SK-N-SH (cell line): ENCODE measurements at regions not wholly inside any gene's neighbourhood (a gene's known extent, or its start where the extent isn't known, plus 50 kb on each side); places are given as distances from the start of the nearest gene placed in this dataset.

Experiments used
- CTCF ChIA-PET: fragments of 300-600, 350-600 bp; formaldehyde crosslinking; extraction: SDS; loops from one replicate; lab custom pipeline; 2021; lab: Yijun Ruan, JAX
- POLR2A ChIA-PET: fragments of 350-600 bp; sonication (Branson Sonifier 250); formaldehyde crosslinking; extraction: SDS; loops from one replicate; lab custom pipeline; 2020; ENCODE audit warnings: antibody characterized with exemption, inconsistent platforms; lab: Yijun Ruan, JAX
- DNase-seq: peaks from one replicate; pipeline ENCODE4 v3.0.0; 2012
- H2AFZ ChIP-seq: fragments of 200-600 bp; sonication (generic); 2 replicates; pipeline ENCODE4 v1.8.1; 2016; ENCODE audit warnings: antibody characterized with exemption, mild to moderate bottlenecking, low read depth
- H3F3A ChIP-seq: fragments of 200-600 bp; sonication (generic); replicated peaks from 2 replicates; pipeline ENCODE3; 2016; ENCODE audit warnings: antibody characterized with exemption, mild to moderate bottlenecking; ENCODE audit not compliant: insufficient read depth
- H3K27ac ChIP-seq, 2 experiments: fragments of 200-500 bp in 1 of 2; fragments of 200-600 bp in 1 of 2; sonication (Bioruptor generic) in 1 of 2; sonication (generic), shearing (Covaris generic) in 1 of 2; 2 replicates each; pipeline versions ENCODE4 v1.5.1 to v1.6.1; 2014 to 2016; ENCODE audit warnings: low read depth in 2 of 2, inconsistent platforms in 1 of 2, low read length in 1 of 2, mild to moderate bottlenecking in 1 of 2, mixed read lengths in 1 of 2
- H3K27me3 ChIP-seq: fragments of 200-600 bp; sonication (generic), shearing (Covaris generic); 2 replicates; pipeline ENCODE4 v1.6.1; 2016; ENCODE audit warnings: mixed run types; ENCODE audit not compliant: insufficient read depth
- H3K36me3 ChIP-seq, 2 experiments: fragments of 200-500 bp in 1 of 2; fragments of 200-600 bp in 1 of 2; sonication (Bioruptor generic) in 1 of 2; sonication (generic) in 1 of 2; replicated peaks in 1 of 2; 2 replicates each; pipeline versions ENCODE3 to v1.5.1; 2014 to 2016; ENCODE audit warnings: low read length in 1 of 2, mild to moderate bottlenecking in 1 of 2; ENCODE audit not compliant: insufficient read depth in 2 of 2, control insufficient read depth in 1 of 2
- H3K4me1 ChIP-seq, 2 experiments: fragments of 200-500 bp in 1 of 2; fragments of 200-600 bp in 1 of 2; sonication (Bioruptor generic) in 1 of 2; sonication (generic), shearing (Covaris generic) in 1 of 2; 2 replicates each; pipeline versions ENCODE4 v1.5.1 to v1.6.1; 2014 to 2016; ENCODE audit warnings: low read depth in 1 of 2, low read length in 1 of 2, mixed run types in 1 of 2; ENCODE audit not compliant: insufficient read depth in 2 of 2, control insufficient read depth in 1 of 2
- H3K4me2 ChIP-seq: fragments of 200-600 bp; sonication (generic), shearing (Covaris generic); 2 replicates; pipeline ENCODE4 v1.6.1; 2017; ENCODE audit warnings: mixed run types
- H3K4me3 ChIP-seq, 2 experiments: fragments of 200-500 bp in 1 of 2; fragments of 200-600 bp in 1 of 2; sonication (Bioruptor generic) in 1 of 2; sonication (generic), shearing (Covaris generic) in 1 of 2; 2 replicates each; pipeline versions ENCODE4 v1.5.1 to v1.8.1; 2014 to 2016; ENCODE audit warnings: low read depth in 2 of 2, inconsistent platforms in 1 of 2, low read length in 1 of 2, mild to moderate bottlenecking in 1 of 2, mixed read lengths in 1 of 2, moderate library complexity in 1 of 2
- H3K79me2 ChIP-seq: fragments of 200-600 bp; sonication (generic); 2 replicates; pipeline ENCODE4 v1.8.1; 2017; ENCODE audit warnings: mild to moderate bottlenecking; ENCODE audit not compliant: insufficient read depth
- H3K9ac ChIP-seq: fragments of 200-600 bp; sonication (generic); 2 replicates; pipeline ENCODE4 v1.6.1; 2017; ENCODE audit warnings: mixed run types
- H3K9me2 ChIP-seq: fragments of 200-600 bp; sonication (generic); 2 replicates; pipeline ENCODE4 v1.6.1; 2017; ENCODE audit warnings: mixed run types
- H3K9me3 ChIP-seq: fragments of 200-600 bp; sonication (generic); 2 replicates; pipeline ENCODE4 v1.6.1; 2017; ENCODE audit warnings: mixed run types, mild to moderate bottlenecking, moderate library complexity
- H4K20me1 ChIP-seq: fragments of 200-600 bp; sonication (generic); 2 replicates; pipeline ENCODE4 v1.6.1; 2017; ENCODE audit warnings: mild to moderate bottlenecking, mixed run types; ENCODE audit not compliant: insufficient read depth
- ELF1 ChIP-seq: IDR thresholded peaks from 2 replicates; pipeline ENCODE4 v1.4.0; 2012
- EP300 ChIP-seq, 2 experiments: IDR thresholded peaks; 2 replicates each; pipeline versions ENCODE4 v1.4.0 to v1.6.1; 2012; ENCODE audit warnings: borderline replicate concordance in 1 of 2, low read depth in 1 of 2, low read length in 1 of 2
- EZH2phosphoT487 ChIP-seq: fragments of 200-600 bp; sonication (generic); IDR thresholded peaks from 2 replicates; pipeline ENCODE4 v1.6.1; 2017; ENCODE audit warnings: low read depth, mixed run types, mild to moderate bottlenecking, antibody characterized with exemption, moderate library complexity, borderline replicate concordance
- IRF3 ChIP-seq: fragments of 150-350 bp; IDR thresholded peaks from 2 replicates; pipeline ENCODE4 v1.6.1; 2016; ENCODE audit warnings: mild to moderate bottlenecking, low read depth, low read length
- JUND ChIP-seq: IDR thresholded peaks from 2 replicates; pipeline ENCODE4 v1.4.0; 2012
- MEF2A ChIP-seq: IDR thresholded peaks from 2 replicates; pipeline ENCODE4 v1.4.0; 2012; ENCODE audit warnings: low read depth, borderline replicate concordance
- MXI1 ChIP-seq: IDR thresholded peaks from 2 replicates; pipeline ENCODE4 v1.6.1; 2012; ENCODE audit warnings: mild to moderate bottlenecking, low read depth, low read length, improper control_type of control experiment
- NFIC ChIP-seq: IDR thresholded peaks from 2 replicates; pipeline ENCODE4 v1.4.0; 2012; ENCODE audit warnings: borderline replicate concordance
- RCOR1 ChIP-seq: fragments of 150-350 bp; IDR thresholded peaks from 2 replicates; pipeline ENCODE4 v1.6.1; 2017; ENCODE audit warnings: antibody characterized with exemption, low read length
- RXRA ChIP-seq: IDR thresholded peaks from 2 replicates; pipeline ENCODE4 v1.4.0; 2012; ENCODE audit warnings: low read depth, mild to moderate bottlenecking, borderline replicate concordance
- SIN3A ChIP-seq: IDR thresholded peaks from 2 replicates; pipeline ENCODE4 v1.6.1; 2012; ENCODE audit warnings: low read depth, mild to moderate bottlenecking, low read length, moderate library complexity, borderline replicate concordance
- SMC3 ChIP-seq: IDR thresholded peaks from 2 replicates; pipeline ENCODE4 v1.6.1; 2012; ENCODE audit warnings: low read depth, low read length, improper control_type of control experiment
- TAF1 ChIP-seq: IDR thresholded peaks from 2 replicates; pipeline ENCODE4 v1.6.1; 2012; ENCODE audit warnings: low read depth, mild to moderate bottlenecking, low read length, moderate library complexity, borderline replicate concordance
- TEAD4 ChIP-seq: IDR thresholded peaks from 2 replicates; pipeline ENCODE4 v1.4.0; 2012; ENCODE audit warnings: mild to moderate bottlenecking, borderline replicate concordance; ENCODE audit not compliant: insufficient read depth
- USF1 ChIP-seq: IDR thresholded peaks from 2 replicates; pipeline ENCODE4 v1.4.0; 2012; ENCODE audit warnings: low read depth, borderline replicate concordance
- YY1 ChIP-seq: IDR thresholded peaks from 2 replicates; pipeline ENCODE4 v1.4.0; 2012; ENCODE audit warnings: low read depth, mild to moderate bottlenecking
- WGBS: methylation state at CpG from one replicate; pipeline ENCODE4 v1.1.6; 2017; ENCODE audit warnings: low lambda C conversion rate; 5-methylcytosine and 5-hydroxymethylcytosine counted together
- TF ChIP-seq, protein P1 (sequence below): IDR thresholded peaks from 2 replicates; pipeline ENCODE4; 2012
- TF ChIP-seq, protein P2 (sequence below): IDR thresholded peaks from 2 replicates; pipeline ENCODE4 v1.6.1; 2012; ENCODE audit warnings: mild to moderate bottlenecking, low read depth, low read length, moderate library complexity
- TF ChIP-seq, protein P3 (sequence below): fragments of 200-600 bp; sonication (generic); IDR thresholded peaks from 2 replicates; pipeline ENCODE4 v1.6.1; 2017; ENCODE audit warnings: antibody characterized with exemption, mild to moderate bottlenecking, moderate library complexity
- TF ChIP-seq, protein P4 (sequence below): IDR thresholded peaks from 2 replicates; pipeline ENCODE4 v1.4.0; 2012; ENCODE audit warnings: low read depth

DNA sequence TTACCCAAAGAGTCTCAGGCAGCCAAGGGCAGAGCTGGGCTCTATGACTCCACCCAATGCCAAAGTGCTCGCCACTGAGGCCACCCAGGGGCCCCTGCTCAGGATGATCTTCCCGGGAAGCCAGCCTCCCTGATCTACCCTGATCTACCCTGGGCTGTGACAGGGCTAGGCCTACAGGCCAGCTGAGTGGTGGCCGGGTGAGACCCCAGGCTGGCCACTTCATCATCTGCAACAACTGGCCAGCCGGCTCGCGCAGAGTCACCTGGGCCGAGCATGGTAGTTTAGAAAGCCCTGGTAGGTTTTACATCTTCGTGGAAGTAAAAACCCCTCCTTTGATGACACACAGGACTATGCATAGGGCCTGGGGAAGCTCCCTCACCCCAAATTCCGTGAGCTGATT is 276.3 kb downstream of the NDUFA10 start:
- no peak overlapping the region for H3K4me2 ChIP-seq
- CTCF ChIA-PET, result interaction anchor here (1.0 to 1.4 kb wide), 2 partner anchors 8 to 19 kb away, joined by 3 read pairs; no protein-coding TSS in a partner anchor
- no peaks in the 10 kb centered on the region for H3F3A ChIP-seq
- H3K4me3 ChIP-seq, result no peak overlapping the region
- POLR2A ChIA-PET, result no interaction called here
- WGBS, result 55% methylated on average over 9 of the region's 9 CpGs
- no peaks in the 10 kb centered on the region for H3K9me3 ChIP-seq
- no peaks in the 10 kb centered on the region for H3K27me3 ChIP-seq
- no peaks in the 10 kb centered on the region for H3K36me3 ChIP-seq
- no peak for TF ChIP-seq SMC3
- TF ChIP-seq EP300 (IDR thresholded peaks at IDR 0.05; ENCODE audit: borderline replicate concordance in 1 of 2, low read depth in 1 of 2, low read length in 1 of 2), result no peak
- TF ChIP-seq IRF3, result no peak
- no peak for TF ChIP-seq MXI1
- no peak for TF ChIP-seq SIN3A
- no peak for TF ChIP-seq TEAD4
- TF ChIP-seq RCOR1, result no peak
- TF ChIP-seq YY1, result no peak
- TF ChIP-seq, protein P1, sequence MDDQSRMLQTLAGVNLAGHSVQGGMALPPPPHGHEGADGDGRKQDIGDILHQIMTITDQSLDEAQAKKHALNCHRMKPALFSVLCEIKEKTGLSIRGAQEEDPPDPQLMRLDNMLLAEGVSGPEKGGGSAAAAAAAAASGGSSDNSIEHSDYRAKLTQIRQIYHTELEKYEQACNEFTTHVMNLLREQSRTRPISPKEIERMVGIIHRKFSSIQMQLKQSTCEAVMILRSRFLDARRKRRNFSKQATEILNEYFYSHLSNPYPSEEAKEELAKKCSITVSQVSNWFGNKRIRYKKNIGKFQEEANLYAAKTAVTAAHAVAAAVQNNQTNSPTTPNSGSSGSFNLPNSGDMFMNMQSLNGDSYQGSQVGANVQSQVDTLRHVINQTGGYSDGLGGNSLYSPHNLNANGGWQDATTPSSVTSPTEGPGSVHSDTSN, result no peak
- TF ChIP-seq NFIC, result no peak
- no peak for TF ChIP-seq JUND
- TF ChIP-seq, protein P2, sequence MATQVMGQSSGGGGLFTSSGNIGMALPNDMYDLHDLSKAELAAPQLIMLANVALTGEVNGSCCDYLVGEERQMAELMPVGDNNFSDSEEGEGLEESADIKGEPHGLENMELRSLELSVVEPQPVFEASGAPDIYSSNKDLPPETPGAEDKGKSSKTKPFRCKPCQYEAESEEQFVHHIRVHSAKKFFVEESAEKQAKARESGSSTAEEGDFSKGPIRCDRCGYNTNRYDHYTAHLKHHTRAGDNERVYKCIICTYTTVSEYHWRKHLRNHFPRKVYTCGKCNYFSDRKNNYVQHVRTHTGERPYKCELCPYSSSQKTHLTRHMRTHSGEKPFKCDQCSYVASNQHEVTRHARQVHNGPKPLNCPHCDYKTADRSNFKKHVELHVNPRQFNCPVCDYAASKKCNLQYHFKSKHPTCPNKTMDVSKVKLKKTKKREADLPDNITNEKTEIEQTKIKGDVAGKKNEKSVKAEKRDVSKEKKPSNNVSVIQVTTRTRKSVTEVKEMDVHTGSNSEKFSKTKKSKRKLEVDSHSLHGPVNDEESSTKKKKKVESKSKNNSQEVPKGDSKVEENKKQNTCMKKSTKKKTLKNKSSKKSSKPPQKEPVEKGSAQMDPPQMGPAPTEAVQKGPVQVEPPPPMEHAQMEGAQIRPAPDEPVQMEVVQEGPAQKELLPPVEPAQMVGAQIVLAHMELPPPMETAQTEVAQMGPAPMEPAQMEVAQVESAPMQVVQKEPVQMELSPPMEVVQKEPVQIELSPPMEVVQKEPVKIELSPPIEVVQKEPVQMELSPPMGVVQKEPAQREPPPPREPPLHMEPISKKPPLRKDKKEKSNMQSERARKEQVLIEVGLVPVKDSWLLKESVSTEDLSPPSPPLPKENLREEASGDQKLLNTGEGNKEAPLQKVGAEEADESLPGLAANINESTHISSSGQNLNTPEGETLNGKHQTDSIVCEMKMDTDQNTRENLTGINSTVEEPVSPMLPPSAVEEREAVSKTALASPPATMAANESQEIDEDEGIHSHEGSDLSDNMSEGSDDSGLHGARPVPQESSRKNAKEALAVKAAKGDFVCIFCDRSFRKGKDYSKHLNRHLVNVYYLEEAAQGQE, result no peak
- no peak for TF ChIP-seq EZH2phosphoT487
- no peak for TF ChIP-seq USF1
- TF ChIP-seq, protein P3, sequence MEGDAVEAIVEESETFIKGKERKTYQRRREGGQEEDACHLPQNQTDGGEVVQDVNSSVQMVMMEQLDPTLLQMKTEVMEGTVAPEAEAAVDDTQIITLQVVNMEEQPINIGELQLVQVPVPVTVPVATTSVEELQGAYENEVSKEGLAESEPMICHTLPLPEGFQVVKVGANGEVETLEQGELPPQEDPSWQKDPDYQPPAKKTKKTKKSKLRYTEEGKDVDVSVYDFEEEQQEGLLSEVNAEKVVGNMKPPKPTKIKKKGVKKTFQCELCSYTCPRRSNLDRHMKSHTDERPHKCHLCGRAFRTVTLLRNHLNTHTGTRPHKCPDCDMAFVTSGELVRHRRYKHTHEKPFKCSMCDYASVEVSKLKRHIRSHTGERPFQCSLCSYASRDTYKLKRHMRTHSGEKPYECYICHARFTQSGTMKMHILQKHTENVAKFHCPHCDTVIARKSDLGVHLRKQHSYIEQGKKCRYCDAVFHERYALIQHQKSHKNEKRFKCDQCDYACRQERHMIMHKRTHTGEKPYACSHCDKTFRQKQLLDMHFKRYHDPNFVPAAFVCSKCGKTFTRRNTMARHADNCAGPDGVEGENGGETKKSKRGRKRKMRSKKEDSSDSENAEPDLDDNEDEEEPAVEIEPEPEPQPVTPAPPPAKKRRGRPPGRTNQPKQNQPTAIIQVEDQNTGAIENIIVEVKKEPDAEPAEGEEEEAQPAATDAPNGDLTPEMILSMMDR, result no peak
- no peak for TF ChIP-seq ELF1
- TF ChIP-seq MEF2A, result no peak
- TF ChIP-seq TAF1, result no peak
- TF ChIP-seq, protein P4, sequence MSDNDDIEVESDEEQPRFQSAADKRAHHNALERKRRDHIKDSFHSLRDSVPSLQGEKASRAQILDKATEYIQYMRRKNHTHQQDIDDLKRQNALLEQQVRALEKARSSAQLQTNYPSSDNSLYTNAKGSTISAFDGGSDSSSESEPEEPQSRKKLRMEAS, result no peak
- TF ChIP-seq RXRA, result no peak
- H3K79me2 ChIP-seq, result no peaks in the 10 kb centered on the region
- no peak overlapping the region for H3K27ac ChIP-seq
- DNase-seq, result no peak
- H3K9me2 ChIP-seq, result no peaks in the 10 kb centered on the region
- H4K20me1 ChIP-seq, result no peaks in the 10 kb centered on the region
- H3K4me1 ChIP-seq, result peaks cover 0 to 6% of the 10 kb centered on the region in 2 experiments; a peak in 1 of 4 replicates
- H2AFZ ChIP-seq, result no peak overlapping the region
- H3K9ac ChIP-seq, result no peak overlapping the region
